Activated CD4-positive, CD25-positive, alpha-beta regulatory T cell (primary cell): ENCODE measurements at regions not wholly inside any gene's neighbourhood (a gene's known extent, or its start where the extent isn't known, plus 50 kb on each side); places are given as distances from the start of the nearest gene placed in this dataset.

Experiments used
- DNase-seq, 4 experiments: peaks; one replicate each; lab custom pipeline; 2025; lab: John Stamatoyannopoulos, UW

DNA sequence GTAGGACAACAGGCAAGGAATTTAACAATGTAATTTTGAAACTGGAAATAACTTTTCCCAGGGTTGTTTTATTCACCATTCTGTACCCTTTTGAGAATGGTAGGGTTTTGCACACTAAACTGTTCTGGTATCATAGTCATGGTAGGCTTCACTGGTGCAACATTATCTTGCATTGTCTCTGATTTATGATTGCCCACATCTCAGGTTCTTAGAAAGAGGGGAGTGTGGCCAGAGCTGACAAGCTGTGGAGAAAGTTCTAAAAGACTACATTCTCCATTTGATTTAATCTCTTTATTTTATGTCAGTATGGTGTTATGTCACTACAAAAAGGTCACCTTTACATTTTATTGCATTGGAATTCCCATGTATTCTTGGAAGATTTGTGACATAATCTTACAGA lies 447.3 kb downstream of the GRIA2 start:
- DNase-seq, result no peak

- no peak for DNase-seq
Observed at GRCh38 chr4:157664726-157665125, 444.2 kb downstream of the GRIA2 start.

GRCh38 chr4:157655096-157655809 lies 434.7 kb downstream of the GRIA2 start:
- DNase-seq, result no peak

DNA sequence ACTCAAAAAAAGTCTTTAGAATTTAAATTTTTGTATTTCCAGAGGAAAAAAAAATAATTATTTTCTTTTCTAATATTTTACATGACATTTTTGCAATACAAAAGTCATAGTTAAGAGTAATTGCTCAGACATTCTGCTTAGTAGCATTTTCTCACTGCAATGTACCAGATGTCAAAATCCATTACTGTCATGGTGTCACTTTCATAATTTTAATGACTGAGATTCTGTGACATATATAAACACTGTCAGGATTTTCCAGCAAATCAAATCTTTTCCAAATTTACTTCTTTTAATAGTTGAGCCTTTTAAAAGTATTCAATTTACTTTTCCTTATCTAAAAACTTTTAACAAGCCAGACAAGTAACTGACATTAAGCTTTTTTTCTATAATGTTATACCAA lies 422.7 kb downstream of the GRIA2 start:
- DNase-seq, result no peak

DNA sequence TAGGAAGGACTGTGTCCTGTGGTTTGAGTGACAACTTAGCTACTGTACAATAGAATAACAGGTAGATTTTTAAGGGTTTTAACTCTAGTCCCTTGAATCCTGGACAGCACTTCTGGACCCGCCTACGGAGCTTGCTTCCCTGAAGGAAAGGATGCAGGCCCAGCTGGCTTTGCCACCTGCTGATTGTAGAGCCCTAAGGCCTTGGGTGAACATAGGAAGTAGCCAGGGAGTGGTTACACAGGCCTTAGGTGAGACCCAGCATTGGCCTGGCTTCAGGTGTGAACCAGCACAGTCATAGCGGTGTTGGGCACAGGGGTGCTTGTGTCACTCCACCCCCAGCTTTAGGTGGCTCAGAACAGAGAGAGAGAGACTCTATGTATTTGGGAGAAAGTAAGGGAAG lies 413.5 kb downstream of the GRIA2 start:
- DNase-seq, result no peak

DNA sequence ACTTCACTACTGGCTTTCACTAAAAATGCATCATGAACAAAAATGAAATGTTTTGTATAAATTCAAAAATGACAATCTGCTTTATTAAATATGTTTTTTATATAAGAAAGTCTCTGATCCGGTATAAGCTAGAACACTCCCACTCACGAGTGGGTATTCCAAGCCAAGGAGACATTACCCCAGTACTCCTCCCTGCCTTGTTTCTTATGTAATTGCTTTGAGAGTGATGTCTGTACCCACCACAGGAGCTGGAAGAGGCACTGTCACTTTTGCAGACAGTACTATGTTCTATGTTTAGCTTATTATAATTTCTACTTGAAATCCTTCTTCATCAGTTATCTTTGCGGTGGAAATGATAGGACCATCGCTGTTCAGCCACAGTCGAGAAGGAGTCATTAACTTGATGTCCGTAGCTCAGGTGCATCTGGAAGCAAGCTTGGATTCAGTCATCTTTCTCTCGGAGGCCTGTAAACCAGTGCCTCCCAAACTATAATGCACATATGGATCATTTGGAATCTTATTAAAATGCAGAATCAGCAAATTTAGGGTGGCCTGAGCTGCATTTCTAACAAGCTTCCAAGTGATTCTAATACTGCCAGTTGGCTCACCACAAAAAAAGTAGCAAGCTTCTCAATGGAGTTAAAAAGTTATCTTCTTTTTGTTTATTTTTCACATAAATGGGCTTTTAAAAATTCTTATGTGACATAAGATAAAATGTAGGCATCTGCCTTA lies 396.4 kb downstream of the GRIA2 start:
- DNase-seq, result no peak

DNA sequence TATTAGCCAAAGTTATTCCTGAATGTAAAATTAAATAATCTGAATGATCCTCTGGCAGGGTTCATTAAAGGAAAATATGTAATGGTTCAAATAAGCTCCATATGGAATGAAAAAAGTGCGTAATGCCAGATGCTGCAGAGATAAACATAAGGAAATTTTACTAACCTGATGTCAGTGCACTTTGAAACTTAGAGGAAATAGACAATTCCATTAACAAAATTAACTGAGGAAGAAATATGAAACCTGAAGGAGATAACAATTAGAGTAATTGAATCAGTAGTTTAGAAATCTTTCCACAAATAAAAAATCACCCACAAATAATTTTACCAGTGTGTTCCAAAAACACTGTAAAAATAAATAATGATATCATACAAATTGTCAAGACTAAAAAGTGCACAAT lies 387.5 kb downstream of the GRIA2 start:
- DNase-seq, result no peak

- no peak for DNase-seq
Observed at GRCh38 chr4:157600583-157600982, 380.1 kb downstream of the GRIA2 start.

DNA sequence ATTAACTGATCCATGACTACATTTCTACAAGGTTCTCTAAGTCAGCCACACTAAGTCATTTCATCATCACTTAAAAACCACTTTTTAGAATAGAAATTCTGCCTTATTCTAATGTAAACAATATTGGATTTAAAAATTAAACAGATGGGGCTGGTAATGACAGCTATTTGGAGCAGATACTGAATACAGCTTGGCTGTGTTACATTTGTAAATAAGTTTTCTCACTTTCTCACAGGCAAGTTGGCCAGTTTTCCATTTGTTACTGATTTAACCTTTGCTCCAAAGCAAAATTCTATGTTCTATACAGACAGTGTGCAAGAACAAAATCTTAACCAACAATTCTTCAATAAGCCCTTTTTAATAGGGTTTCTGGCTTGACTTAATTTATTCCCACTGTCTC lies 370.7 kb downstream of the GRIA2 start:
- no peak for DNase-seq

DNA sequence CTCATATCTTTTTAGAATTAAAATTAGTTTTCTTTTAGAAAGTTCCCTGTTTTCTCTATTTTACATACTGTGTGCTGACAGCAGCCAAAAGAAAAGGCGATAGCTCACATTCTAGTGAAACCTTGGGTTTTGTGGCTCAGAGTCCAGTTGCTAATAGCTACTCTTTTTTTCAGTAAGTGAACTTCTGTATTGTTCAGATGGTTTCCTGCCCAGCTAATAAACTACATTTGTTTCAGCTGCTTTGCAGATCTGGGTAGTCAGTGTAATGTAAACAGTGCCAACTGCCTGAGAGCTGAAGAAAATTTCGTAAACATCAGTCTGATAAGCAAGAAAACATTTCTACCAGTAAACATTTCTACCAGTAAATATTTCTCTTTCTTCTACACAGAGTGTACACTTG lies 370.2 kb downstream of the GRIA2 start:
- DNase-seq, result no peak

- DNase-seq, result no peak
Observed at GRCh38 chr4:157587681-157588423, 367.3 kb downstream of the GRIA2 start.

DNA sequence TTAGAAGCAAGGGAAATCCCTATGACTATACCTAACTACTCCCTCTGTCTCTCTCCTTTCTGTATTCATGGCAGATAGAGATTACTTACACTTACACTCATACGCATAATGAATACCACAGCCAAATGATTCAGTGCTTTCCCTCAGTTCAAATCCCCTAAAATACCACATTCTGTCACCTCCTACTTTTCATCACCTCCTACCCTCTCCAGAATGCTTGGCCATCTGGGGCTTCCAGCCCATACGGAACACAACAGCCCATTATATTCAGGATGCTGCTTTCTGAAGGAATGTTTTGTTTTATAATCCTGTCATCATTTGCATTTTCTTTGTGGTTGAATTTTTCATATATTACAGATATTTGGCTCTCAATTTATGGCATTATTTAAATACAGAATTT lies 361.6 kb downstream of the GRIA2 start:
- no peak for DNase-seq

DNA sequence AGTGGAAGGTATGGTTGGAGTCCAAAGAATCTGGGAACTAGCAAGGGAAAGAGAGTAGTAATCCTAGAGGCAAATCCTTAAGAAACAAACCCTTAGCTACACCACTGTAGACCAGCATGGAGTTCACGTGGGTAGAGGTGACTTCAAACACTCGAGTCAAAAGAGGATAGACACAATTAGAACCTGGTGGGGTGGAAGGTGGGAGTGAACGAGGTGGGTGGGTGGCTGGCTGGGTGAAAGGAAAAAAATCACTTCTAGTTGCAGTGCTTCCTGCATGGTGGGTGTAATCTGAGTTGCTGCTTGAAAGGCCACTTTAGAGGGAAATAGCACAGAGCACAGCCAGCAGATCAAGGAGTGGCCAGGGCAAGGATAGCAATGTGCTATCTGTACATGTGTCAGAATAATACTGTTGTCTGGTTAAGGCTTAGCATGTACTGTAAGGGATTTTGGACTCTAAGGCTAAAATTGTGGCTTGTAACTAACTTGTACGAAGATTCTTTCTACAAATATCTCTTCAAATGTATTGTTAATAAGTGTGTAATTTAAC lies 356.2 kb downstream of the GRIA2 start:
- DNase-seq, result no peak

- no peak for DNase-seq
Observed at GRCh38 chr4:157575339-157575738, 354.8 kb downstream of the GRIA2 start.

DNA sequence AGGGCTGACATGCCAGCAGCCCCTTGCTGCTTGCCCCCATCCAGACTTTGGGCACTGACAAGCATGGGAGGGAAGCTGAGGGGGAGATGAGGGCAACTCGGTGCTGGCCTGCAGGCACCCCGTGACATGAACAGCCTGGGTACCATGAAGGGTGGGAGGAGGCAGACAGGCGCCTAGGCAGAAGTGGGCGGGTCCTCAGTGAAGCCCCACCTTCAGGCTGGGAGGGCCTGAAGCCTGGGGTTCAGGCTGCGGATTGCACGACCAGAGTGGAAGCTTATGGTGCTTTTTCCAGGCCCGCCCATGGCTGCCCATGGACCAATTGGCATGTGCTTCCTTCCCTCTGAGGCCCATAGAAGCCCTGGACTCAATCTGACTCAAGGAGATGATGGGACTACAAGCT lies 354.1 kb downstream of the GRIA2 start:
- peak in 1 of 4 experiments; percentile 1 for DNase-seq

- no peak for DNase-seq
Observed at GRCh38 chr4:157572951-157573350, 352.4 kb downstream of the GRIA2 start.

DNA sequence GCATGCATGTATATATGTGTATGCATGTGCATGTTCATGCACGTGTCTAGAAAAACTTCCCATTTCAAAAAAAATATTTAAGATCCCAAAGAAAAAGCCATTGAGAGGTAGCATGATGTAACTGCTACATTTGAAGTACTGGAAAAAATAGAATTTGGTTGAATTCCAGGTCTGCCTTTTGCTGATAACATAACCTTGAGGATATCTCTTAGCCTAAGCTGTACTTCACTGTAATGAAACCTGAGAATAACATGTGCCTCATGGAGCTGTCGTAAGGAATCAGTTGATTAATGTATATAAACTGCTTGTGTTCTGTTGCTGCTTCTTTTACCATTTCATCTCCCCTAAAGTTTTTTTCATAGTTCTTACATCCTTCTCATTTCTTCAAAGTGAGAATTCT lies 351.8 kb downstream of the GRIA2 start:
- DNase-seq, result no peak

DNA sequence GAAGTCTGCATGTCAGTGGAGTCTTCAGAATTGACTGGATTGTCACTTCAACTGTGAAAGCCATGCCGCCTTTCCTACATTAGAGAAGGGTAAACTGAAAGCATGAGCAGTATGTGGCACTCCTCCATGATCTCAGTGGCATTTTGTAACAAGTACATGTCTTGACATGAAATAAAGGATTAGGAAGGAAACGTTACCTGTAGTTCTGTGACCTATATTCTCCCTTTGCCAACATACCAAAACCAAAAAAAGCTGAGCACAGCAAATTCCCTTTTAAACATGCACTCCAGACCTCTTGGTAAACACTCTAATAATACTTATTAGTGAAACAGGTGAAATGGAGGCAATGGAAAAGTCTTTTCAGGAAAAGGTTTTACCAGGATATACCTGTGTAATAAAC lies 344.2 kb downstream of the GRIA2 start:
- no peak for DNase-seq

DNA sequence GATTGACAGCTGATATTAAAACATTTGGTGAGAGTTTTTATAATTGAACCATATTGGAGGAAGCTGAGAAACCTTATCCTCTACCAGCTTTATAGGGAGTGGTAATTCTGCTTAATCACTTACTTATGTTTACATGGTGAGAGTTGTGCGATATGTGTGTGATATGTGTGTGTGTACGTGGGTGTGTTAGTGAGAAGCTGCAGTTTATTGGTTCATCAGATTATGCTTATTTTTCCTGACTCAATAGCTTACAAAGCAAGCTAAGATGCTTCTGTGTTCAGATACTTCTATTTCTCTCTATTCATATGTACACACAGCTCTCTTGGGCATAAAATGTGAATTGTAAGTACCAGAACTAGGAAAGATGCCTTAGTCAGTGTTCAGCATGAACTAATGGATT lies 343.7 kb downstream of the GRIA2 start:
- DNase-seq, result no peak

DNA sequence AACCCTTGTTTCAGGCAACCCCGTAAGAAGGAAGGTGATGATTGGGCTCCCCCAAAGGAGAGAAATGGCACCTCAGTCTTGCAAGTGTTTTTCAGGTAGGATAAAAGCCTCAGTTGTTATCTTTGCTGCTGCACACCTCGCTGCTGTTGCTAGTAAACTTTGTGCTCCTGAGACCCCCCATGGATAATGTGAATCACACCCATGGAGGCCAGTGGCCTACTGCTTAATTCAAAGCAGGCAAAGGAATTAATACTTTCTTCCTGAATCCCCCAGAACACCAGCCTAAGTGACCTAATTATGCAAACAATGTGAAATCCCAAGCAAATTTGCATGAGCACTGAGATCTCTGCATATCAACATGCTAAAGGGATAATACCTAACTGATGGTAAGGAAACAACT lies 337.5 kb downstream of the GRIA2 start:
- DNase-seq, result no peak

DNA sequence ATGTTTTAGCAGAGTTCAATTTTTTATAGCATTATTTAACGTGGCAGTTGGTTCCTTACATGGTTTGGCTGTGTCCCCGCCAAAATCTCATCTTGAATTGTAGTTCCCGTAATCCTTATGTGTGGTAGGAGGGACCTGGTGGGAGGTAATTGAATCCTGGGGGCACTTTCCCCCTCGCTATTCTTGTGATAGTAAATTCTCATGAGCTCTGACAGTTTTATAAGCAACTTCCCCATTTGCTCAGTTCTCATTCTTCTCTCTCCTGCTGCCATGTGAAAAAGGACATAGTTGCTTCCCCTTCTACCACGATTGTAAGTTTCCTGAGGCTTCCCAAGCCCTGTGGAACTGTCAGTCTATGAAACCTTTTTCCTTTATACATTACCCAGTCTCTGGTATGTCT lies 329.5 kb downstream of the GRIA2 start:
- DNase-seq, result no peak

DNA sequence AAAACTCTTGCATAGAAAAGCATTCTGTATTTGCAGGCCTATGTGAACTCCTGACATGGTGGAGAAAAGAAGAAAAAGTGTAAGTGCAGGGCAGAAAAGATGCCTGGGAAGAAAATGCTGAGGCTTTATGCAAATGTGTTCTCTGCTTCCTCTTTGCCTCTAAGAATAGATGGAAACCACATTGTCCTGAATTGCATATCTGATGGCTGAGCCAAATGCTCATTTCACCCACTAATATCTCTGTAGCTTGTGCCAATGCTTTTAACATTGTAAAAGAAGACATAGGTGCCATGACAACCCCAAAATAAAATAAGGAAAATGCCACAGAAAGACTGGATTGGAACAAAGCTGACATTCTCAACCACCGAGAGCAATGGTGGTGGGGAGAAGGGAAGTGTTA lies 307.4 kb downstream of the GRIA2 start:
- DNase-seq, result no peak

- no peak for DNase-seq
Observed at GRCh38 chr4:157521906-157522305, 301.4 kb downstream of the GRIA2 start.
